Left ventricle myocardium inferior (tissue), 1 donor: ENCODE measurements at regions not wholly inside any gene's neighbourhood (a gene's known extent, or its start where the extent isn't known, plus 50 kb on each side); places are given as distances from the start of the nearest gene placed in this dataset.

Experiments
- DNase-seq: peaks from one replicate; pipeline ENCODE4 v3.0.0-alpha.2; 2020
- H3K27ac ChIP-seq: fragments of 200-600 bp; replicated peaks from 2 replicates; pipeline ENCODE4 v1.8.0; 2021
- H3K27me3 ChIP-seq: fragments of 200-600 bp; 2 replicates; pipeline ENCODE4 v1.8.0; 2021; ENCODE audit warnings: low read depth
- H3K36me3 ChIP-seq: fragments of 200-600 bp; 2 replicates; pipeline ENCODE4 v1.8.0; 2021
- H3K4me1 ChIP-seq: fragments of 200-600 bp; 2 replicates; pipeline ENCODE4 v1.8.0; 2021
- H3K4me3 ChIP-seq: fragments of 200-600 bp; 2 replicates; pipeline ENCODE4 v1.8.0; 2021; ENCODE audit warnings: mild to moderate bottlenecking, moderate library complexity
- H3K9me3 ChIP-seq: fragments of 200-600 bp; replicated peaks from 2 replicates; pipeline ENCODE4 v1.8.0; 2021
- intact Hi-C: fragments of 100-400 bp; cut with micrococcal nuclease; formaldehyde crosslinking; loops from one replicate; pipeline ENCODE4 v1.11.0; 2022
- TF ChIP-seq, protein P1 (sequence below): fragments of 200-600 bp; IDR thresholded peaks from 2 replicates; pipeline ENCODE4 v1.8.0; 2021; ENCODE audit warnings: antibody characterized with exemption, mild to moderate bottlenecking, borderline replicate concordance
- donor health status: DM: no; HTN: yes; CAD: no; lungs with severe emphysema.

DNA sequence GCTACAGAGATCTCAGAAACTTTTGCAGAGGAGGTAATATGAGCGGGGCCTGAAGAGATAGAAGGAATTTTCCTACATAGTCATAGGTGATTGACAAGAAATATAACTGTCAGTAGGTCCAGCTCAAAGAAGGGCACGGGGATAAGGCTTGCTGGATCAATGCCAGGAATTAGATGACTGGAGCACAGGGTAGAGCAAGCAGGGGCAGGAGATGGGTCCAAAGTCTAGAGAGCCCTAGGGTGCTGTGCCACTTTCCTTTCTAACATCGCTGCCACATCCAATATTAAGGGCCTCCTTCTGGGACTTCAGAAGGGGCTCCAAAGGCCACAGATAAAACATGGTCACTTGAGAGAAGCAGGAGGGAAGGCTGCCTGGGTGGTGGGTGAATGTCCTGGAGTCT is 402.2 kb downstream of the MID1IP1 start:
- H3K4me1 ChIP-seq = no peaks in the 10 kb centered on the region
- H3K9me3 ChIP-seq = no peaks in the 10 kb centered on the region
- no peak overlapping the region for H3K27ac ChIP-seq
- TF ChIP-seq, protein P1, sequence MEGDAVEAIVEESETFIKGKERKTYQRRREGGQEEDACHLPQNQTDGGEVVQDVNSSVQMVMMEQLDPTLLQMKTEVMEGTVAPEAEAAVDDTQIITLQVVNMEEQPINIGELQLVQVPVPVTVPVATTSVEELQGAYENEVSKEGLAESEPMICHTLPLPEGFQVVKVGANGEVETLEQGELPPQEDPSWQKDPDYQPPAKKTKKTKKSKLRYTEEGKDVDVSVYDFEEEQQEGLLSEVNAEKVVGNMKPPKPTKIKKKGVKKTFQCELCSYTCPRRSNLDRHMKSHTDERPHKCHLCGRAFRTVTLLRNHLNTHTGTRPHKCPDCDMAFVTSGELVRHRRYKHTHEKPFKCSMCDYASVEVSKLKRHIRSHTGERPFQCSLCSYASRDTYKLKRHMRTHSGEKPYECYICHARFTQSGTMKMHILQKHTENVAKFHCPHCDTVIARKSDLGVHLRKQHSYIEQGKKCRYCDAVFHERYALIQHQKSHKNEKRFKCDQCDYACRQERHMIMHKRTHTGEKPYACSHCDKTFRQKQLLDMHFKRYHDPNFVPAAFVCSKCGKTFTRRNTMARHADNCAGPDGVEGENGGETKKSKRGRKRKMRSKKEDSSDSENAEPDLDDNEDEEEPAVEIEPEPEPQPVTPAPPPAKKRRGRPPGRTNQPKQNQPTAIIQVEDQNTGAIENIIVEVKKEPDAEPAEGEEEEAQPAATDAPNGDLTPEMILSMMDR = no peak
- no peaks in the 10 kb centered on the region for H3K36me3 ChIP-seq
- no peak overlapping the region for H3K4me3 ChIP-seq
- intact Hi-C loops = no loop called here
- H3K27me3 ChIP-seq = no peaks in the 10 kb centered on the region
- no peak for DNase-seq

DNA sequence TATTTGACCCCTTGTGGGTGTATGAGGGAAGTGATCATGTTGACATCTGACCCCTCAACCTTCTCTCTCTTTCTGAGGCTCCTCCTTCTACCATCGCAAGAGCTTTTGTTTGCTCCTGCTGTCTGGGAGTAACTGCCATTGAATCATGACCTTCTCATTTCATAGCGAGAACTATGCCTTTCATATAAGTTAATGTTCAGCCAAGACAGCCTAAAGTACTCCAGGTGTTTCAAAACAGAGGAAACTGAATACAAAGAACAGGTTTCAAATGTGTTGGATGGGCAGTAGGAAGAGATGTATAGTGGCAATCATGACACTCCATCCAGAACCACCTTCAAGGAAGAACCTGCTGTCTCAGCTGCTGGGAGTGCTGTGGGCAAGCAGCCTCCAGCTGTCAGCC is 403.1 kb downstream of the MID1IP1 start:
- Histone ChIP-seq H3K4me1 (no peaks in the 10 kb centered on the region), H3K36me3 (no peaks in the 10 kb centered on the region), H3K27me3 (no peaks in the 10 kb centered on the region), H3K9me3 (no peaks in the 10 kb centered on the region), H3K4me3 (no peak overlapping the region), H3K27ac (no peak overlapping the region)
- intact Hi-C loops = no loop called here
- DNase-seq = no peak
- TF ChIP-seq, protein P1 = no peak

DNA sequence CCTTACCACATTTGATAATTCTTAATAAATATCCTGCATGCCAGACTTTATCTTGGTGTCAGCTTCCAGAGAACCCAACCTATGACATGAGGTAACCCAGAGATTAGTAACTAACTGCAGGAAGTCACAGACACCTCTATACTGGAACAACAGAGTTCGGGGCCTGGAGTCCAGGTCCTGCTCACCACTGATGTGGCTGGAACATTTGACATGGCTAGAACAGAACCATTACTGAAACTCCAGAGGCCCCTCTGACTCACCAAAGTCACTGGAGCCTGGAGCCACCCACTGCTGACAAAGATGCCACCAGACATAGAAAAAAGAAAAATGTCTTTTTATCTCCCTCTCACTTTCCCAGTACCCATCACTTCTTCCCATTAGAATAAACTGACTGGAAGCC is 403.7 kb downstream of the MID1IP1 start:
- Histone ChIP-seq H3K4me1 (no peaks in the 10 kb centered on the region), H3K9me3 (no peaks in the 10 kb centered on the region), H3K27ac (no peak overlapping the region), H3K36me3 (no peaks in the 10 kb centered on the region), H3K4me3 (no peak overlapping the region), H3K27me3 (no peaks in the 10 kb centered on the region)
- DNase-seq = no peak
- TF ChIP-seq, protein P1 = no peak
- intact Hi-C loops = no loop called here

DNA sequence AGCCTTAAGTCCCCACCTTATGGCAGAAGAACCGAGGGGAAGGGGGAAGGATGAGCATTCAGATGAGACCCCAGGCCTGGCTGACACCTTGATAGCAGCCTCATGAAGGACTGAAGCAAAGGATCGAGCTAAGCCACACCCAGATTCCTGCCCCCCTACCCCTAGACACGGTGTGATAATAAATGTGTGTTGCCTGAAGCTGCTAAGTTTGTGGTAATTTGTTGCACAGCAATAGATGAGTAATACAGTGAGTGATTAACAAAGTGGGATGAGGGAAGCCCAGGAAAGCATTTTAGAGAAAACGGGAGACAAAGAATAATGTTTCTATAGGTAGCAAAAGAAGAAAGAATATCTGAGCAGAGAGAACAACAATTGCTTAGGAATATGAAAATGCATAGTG is 404.2 kb downstream of the MID1IP1 start:
- H3K27me3 ChIP-seq = no peaks in the 10 kb centered on the region
- TF ChIP-seq, protein P1 = no peak
- intact Hi-C loops = no loop called here

DNA sequence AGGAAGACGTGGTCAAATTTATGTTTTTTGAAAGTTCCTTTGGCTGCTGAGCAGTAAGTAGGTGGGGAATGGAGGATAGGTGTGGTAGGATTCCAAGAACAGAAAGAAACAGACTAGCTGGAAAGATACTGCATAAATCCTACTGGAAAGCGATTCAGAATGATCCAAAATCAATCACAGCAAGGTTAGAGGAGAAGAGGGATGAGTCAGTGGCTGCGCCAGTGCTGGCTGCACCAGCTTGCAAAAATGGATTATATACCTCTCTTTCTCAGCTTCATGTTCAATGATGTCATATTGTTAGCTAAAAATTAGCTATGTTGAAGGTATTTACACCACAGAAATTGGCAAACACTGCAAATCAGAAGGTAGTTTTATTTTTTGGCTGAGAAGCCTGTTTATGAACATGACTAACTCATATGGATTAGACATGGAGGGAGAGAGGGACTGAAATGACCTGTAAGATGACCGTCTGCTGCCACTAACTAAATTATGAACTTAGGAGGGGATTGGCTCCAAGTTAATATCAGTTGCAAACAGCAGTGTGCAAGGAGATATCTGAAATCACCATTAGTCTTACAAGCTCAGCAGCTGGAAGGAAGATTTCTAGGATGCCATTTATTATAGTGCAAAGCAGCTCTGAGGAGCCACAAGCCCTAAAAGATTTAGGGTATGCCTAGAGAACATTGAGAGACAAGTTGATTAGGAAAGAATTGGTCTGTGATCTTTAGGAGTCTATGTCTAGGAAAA is 405.3 kb downstream of the MID1IP1 start:
- Histone ChIP-seq H3K36me3 (no peaks in the 10 kb centered on the region), H3K4me3 (no peak overlapping the region), H3K4me1 (no peaks in the 10 kb centered on the region), H3K27ac (no peak overlapping the region), H3K27me3 (no peaks in the 10 kb centered on the region), H3K9me3 (no peaks in the 10 kb centered on the region)
- DNase-seq = no peak
- TF ChIP-seq, protein P1 = no peak
- intact Hi-C loops = no loop called here

More for the DNA sequence above, 404.2 kb downstream of the MID1IP1 start:
- no peak overlapping the region for H3K4me3 ChIP-seq
- no peak overlapping the region for H3K27ac ChIP-seq
- DNase-seq = no peak
- H3K36me3 ChIP-seq = no peaks in the 10 kb centered on the region
- H3K9me3 ChIP-seq = no peaks in the 10 kb centered on the region
- H3K4me1 ChIP-seq = no peaks in the 10 kb centered on the region
